ENCODE measurements at regions not wholly inside any gene's neighbourhood (a gene's known extent, or its start where the extent isn't known, plus 50 kb on each side); places are given as distances from the start of the nearest gene placed in this dataset.

- ChIA-PET CTCF (interaction anchor here (0.6 to 4.2 kb wide), 15 partner anchors 10 to 431 kb away, joined by 3 to 25 read pairs (median 4); partner anchors contain the start of gene NIPBL), POLR2A (no interaction called here)
- Histone ChIP-seq H3K4me3 (ENCODE audit: low read depth, low read length) (no peak overlapping the region), H3K27me3 (ENCODE audit: control insufficient read depth, insufficient read depth, low read length) (peaks cover 6% of the 10 kb centered on the region), H3K36me3 (ENCODE audit: control insufficient read depth, insufficient read depth, low read length) (no peaks in the 10 kb centered on the region)
- peak; percentile 80 for TF ChIP-seq CTCF (IDR thresholded peaks at IDR 0.05; ENCODE audit: insufficient read depth, low read depth, low read length)
- DNase-seq (ENCODE audit: low read depth) = no peak
Measured at GRCh38 chr5:36739751-36740221, 133.4 kb downstream of the SLC1A3 start.

GRCh38 chr5:36740259-36740898 is 134.0 kb downstream of the SLC1A3 start:
- peaks cover 7% of the 10 kb centered on the region for H3K27me3 ChIP-seq (ENCODE audit: control insufficient read depth, insufficient read depth, low read length)
- no peak for DNase-seq (ENCODE audit: low read depth)
- no peak overlapping the region for H3K4me3 ChIP-seq (ENCODE audit: low read depth, low read length)
- no peaks in the 10 kb centered on the region for H3K36me3 ChIP-seq (ENCODE audit: control insufficient read depth, insufficient read depth, low read length)
- ChIA-PET POLR2A (no interaction called here), CTCF (interaction anchor here (0.6 to 4.2 kb wide), 12 partner anchors 10 to 431 kb away, joined by 3 to 25 read pairs (median 4); no protein-coding TSS in a partner anchor)
- no peak for TF ChIP-seq CTCF (IDR thresholded peaks at IDR 0.05; ENCODE audit: insufficient read depth, low read depth, low read length)

- Histone ChIP-seq H3K36me3 (ENCODE audit: control insufficient read depth, insufficient read depth, low read length) (no peaks in the 10 kb centered on the region), H3K4me3 (ENCODE audit: low read depth, low read length) (no peak overlapping the region), H3K27me3 (ENCODE audit: control insufficient read depth, insufficient read depth, low read length) (peaks cover 10% of the 10 kb centered on the region)
- DNase-seq (ENCODE audit: low read depth) = no peak
- CTCF ChIA-PET = interaction anchor here (2.3 to 4.2 kb wide), 2 partner anchors 264 to 266 kb away, joined by 7 to 20 read pairs; no protein-coding TSS in a partner anchor
- POLR2A ChIA-PET = no interaction called here
- TF ChIP-seq CTCF (IDR thresholded peaks at IDR 0.05; ENCODE audit: insufficient read depth, low read depth, low read length) = no peak
Measured at GRCh38 chr5:36741128-36741527, 134.7 kb downstream of the SLC1A3 start.

GRCh38 chr5:36743891-36744772 is 132.4 kb upstream of the NIPBL start:
- DNase-seq (ENCODE audit: low read depth) = no peak
- Histone ChIP-seq H3K36me3 (ENCODE audit: control insufficient read depth, insufficient read depth, low read length) (no peaks in the 10 kb centered on the region), H3K4me3 (ENCODE audit: low read depth, low read length) (peak overlapping the region; percentile 42), H3K27me3 (ENCODE audit: control insufficient read depth, insufficient read depth, low read length) (peaks cover 14% of the 10 kb centered on the region)
- CTCF ChIA-PET = interaction anchor here (0.7 to 3.8 kb wide), 17 partner anchors 7 to 263 kb away, joined by 3 to 31 read pairs (median 5); no protein-coding TSS in a partner anchor
- TF ChIP-seq CTCF (IDR thresholded peaks at IDR 0.05; ENCODE audit: insufficient read depth, low read depth, low read length) = peak; percentile 73
- POLR2A ChIA-PET = interaction anchor here (0.6 kb wide), 1 partner anchor 17 kb away, joined by 9 read pairs; no protein-coding TSS in a partner anchor

Data from BJ (cell line).